GM12891 (cell line): ENCODE measurements at regions not wholly inside any gene's neighbourhood (a gene's known extent, or its start where the extent isn't known, plus 50 kb on each side); places are given as distances from the start of the nearest gene placed in this dataset.

ENCODE experiments used
- PAX5 ChIP-seq: IDR thresholded peaks from 2 replicates; pipeline ENCODE4 v1.6.1; 2011; ENCODE audit warnings: low read length, moderate library complexity, mild to moderate bottlenecking; ENCODE audit not compliant: insufficient read depth, severe bottlenecking
- POLR2A ChIP-seq: IDR thresholded peaks from 2 replicates; pipeline ENCODE4 v1.6.1; 2011; ENCODE audit warnings: low read depth, low read length, control low read depth
- POLR2AphosphoS5 ChIP-seq: IDR thresholded peaks from 2 replicates; pipeline ENCODE4 v1.6.1; 2011; ENCODE audit warnings: low read depth, low read length, control low read depth
- SPI1 ChIP-seq: IDR thresholded peaks from 2 replicates; pipeline ENCODE4 v1.6.1; 2011; ENCODE audit warnings: low read depth, low read length, control low read depth
- TAF1 ChIP-seq: IDR thresholded peaks from 2 replicates; pipeline ENCODE4 v1.6.1; 2011; ENCODE audit warnings: low read depth, low read length, control low read depth

GRCh38 chr5:165495829-165496380 lies 1990.5 kb downstream of the MAT2B start:
- TF ChIP-seq POLR2AphosphoS5: no peak
- TF ChIP-seq POLR2A: no peak
- no peak for TF ChIP-seq TAF1
- TF ChIP-seq SPI1: no peak
- no peak for TF ChIP-seq PAX5
